Activated naive CD8-positive, alpha-beta T cell treated with anti-CD3 and anti-CD28 coated beads for 36 hours (primary cell): ENCODE measurements at regions not wholly inside any gene's neighbourhood (a gene's known extent, or its start where the extent isn't known, plus 50 kb on each side); places are given as distances from the start of the nearest gene placed in this dataset.
A peak's percentile ranks its signal among the peaks of the same experiment; 100 is the strongest.

ENCODE experiments used
- DNase-seq: peaks from one replicate; pipeline ENCODE4 v3.0.0; 2021
- H3K27ac Mint-ChIP-seq: one replicate; pipeline ENCODE4 v1.8.0; 2022; ENCODE audit warnings: mild to moderate bottlenecking, moderate library complexity, mixed read lengths
- H3K27me3 Mint-ChIP-seq: one replicate; pipeline ENCODE4 v1.8.0; 2022; ENCODE audit warnings: mild to moderate bottlenecking, mixed read lengths
- H3K36me3 Mint-ChIP-seq: one replicate; pipeline ENCODE4 v1.8.0; 2021; ENCODE audit warnings: mild to moderate bottlenecking, mixed read lengths
- H3K4me1 Mint-ChIP-seq: one replicate; pipeline ENCODE4 v1.8.0; 2021; ENCODE audit warnings: mixed read lengths
- H3K4me3 Mint-ChIP-seq: one replicate; pipeline ENCODE4 v1.8.0; 2022; ENCODE audit warnings: mild to moderate bottlenecking, moderate library complexity, mixed read lengths
- H3K9me3 Mint-ChIP-seq: one replicate; pipeline ENCODE4 v1.8.0; 2022; ENCODE audit warnings: mixed read lengths

- no peak overlapping the region for H3K27ac Mint-ChIP-seq
Measured at GRCh38 chrX:79300856-79301255, 66.3 kb downstream of the ITM2A start.

GRCh38 chrX:79290596-79290995 lies 76.5 kb downstream of the ITM2A start:
- Mint-ChIP-seq H3K4me1 (peaks cover 8% of the 10 kb centered on the region), H3K36me3 (peaks cover 11% of the 10 kb centered on the region), H3K27ac (no peak overlapping the region), H3K9me3 (peaks cover 7% of the 10 kb centered on the region), H3K4me3 (no peak overlapping the region), H3K27me3 (no peaks in the 10 kb centered on the region)
- DNase-seq: no peak

More at GRCh38 chrX:79300856-79301255, 66.3 kb downstream of the ITM2A start:
- no peaks in the 10 kb centered on the region for H3K4me1 Mint-ChIP-seq
- DNase-seq: no peak
- peaks cover 2% of the 10 kb centered on the region for H3K36me3 Mint-ChIP-seq
- peaks cover 3% of the 10 kb centered on the region for H3K9me3 Mint-ChIP-seq
- no peaks in the 10 kb centered on the region for H3K27me3 Mint-ChIP-seq
- H3K4me3 Mint-ChIP-seq: no peak overlapping the region

- Mint-ChIP-seq H3K36me3 (peaks cover 8% of the 10 kb centered on the region), H3K4me3 (no peak overlapping the region), H3K4me1 (peaks cover 8% of the 10 kb centered on the region), H3K27me3 (no peaks in the 10 kb centered on the region), H3K9me3 (peaks cover 3% of the 10 kb centered on the region), H3K27ac (no peak overlapping the region)
- DNase-seq: no peak
Measured at GRCh38 chrX:79288733-79289132, 78.4 kb downstream of the ITM2A start.

GRCh38 chrX:79287724-79288123 lies 79.4 kb downstream of the ITM2A start:
- Mint-ChIP-seq H3K27me3 (no peaks in the 10 kb centered on the region), H3K9me3 (peaks cover 3% of the 10 kb centered on the region), H3K4me3 (no peak overlapping the region), H3K4me1 (peaks cover 8% of the 10 kb centered on the region), H3K36me3 (peaks cover 8% of the 10 kb centered on the region), H3K27ac (no peak overlapping the region)
- no peak for DNase-seq

GRCh38 chrX:79281775-79282174 lies 85.4 kb downstream of the ITM2A start:
- Mint-ChIP-seq H3K36me3 (peaks cover 23% of the 10 kb centered on the region), H3K27ac (no peak overlapping the region), H3K27me3 (no peaks in the 10 kb centered on the region), H3K4me1 (no peaks in the 10 kb centered on the region), H3K9me3 (peaks cover 10% of the 10 kb centered on the region), H3K4me3 (no peak overlapping the region)
- DNase-seq: no peak

- Mint-ChIP-seq H3K9me3 (no peaks in the 10 kb centered on the region), H3K36me3 (peaks cover 13% of the 10 kb centered on the region), H3K27ac (peak overlapping the region; percentile 58), H3K4me1 (peaks cover 39% of the 10 kb centered on the region), H3K4me3 (no peak overlapping the region), H3K27me3 (no peaks in the 10 kb centered on the region)
- DNase-seq: peak; percentile 69
Measured at GRCh38 chrX:79270401-79270800, 96.7 kb downstream of the ITM2A start.

- Mint-ChIP-seq H3K9me3 (no peaks in the 10 kb centered on the region), H3K36me3 (peaks cover 13% of the 10 kb centered on the region), H3K27ac (no peak overlapping the region), H3K27me3 (no peaks in the 10 kb centered on the region), H3K4me1 (peaks cover 42% of the 10 kb centered on the region), H3K4me3 (no peak overlapping the region)
- DNase-seq: no peak
Measured at GRCh38 chrX:79268788-79269187, 98.3 kb downstream of the ITM2A start.

GRCh38 chrX:79266702-79267101 lies 100.4 kb downstream of the ITM2A start:
- Mint-ChIP-seq H3K27ac (peak overlapping the region; percentile 75), H3K9me3 (no peaks in the 10 kb centered on the region), H3K36me3 (peaks cover 19% of the 10 kb centered on the region), H3K4me1 (peaks cover 54% of the 10 kb centered on the region), H3K4me3 (no peak overlapping the region), H3K27me3 (no peaks in the 10 kb centered on the region)
- DNase-seq: no peak

GRCh38 chrX:79263550-79263949 lies 103.6 kb downstream of the ITM2A start:
- no peak for DNase-seq
- Mint-ChIP-seq H3K27me3 (no peaks in the 10 kb centered on the region), H3K9me3 (no peaks in the 10 kb centered on the region), H3K27ac (peak overlapping the region; percentile 77), H3K4me3 (peak overlapping the region; percentile 59), H3K4me1 (peaks cover 65% of the 10 kb centered on the region), H3K36me3 (peaks cover 12% of the 10 kb centered on the region)

- Mint-ChIP-seq H3K4me3 (peak overlapping the region; percentile 45), H3K27ac (peak overlapping the region; percentile 93), H3K4me1 (peaks cover 70% of the 10 kb centered on the region), H3K36me3 (peaks cover 38% of the 10 kb centered on the region), H3K9me3 (peaks cover 8% of the 10 kb centered on the region), H3K27me3 (no peaks in the 10 kb centered on the region)
- peak; percentile 46 for DNase-seq
Measured at GRCh38 chrX:79259073-79259689, 108.0 kb downstream of the ITM2A start.

GRCh38 chrX:79243691-79244090 lies 99.2 kb downstream of the GPR174 start:
- no peak for DNase-seq
- Mint-ChIP-seq H3K36me3 (peaks cover 52% of the 10 kb centered on the region), H3K27ac (no peak overlapping the region), H3K4me1 (peaks cover 21% of the 10 kb centered on the region), H3K9me3 (peaks cover 14% of the 10 kb centered on the region), H3K27me3 (no peaks in the 10 kb centered on the region), H3K4me3 (no peak overlapping the region)

GRCh38 chrX:79235899-79236298 lies 91.4 kb downstream of the GPR174 start:
- Mint-ChIP-seq H3K27me3 (no peaks in the 10 kb centered on the region), H3K4me3 (peak overlapping the region; percentile 14), H3K27ac (peak overlapping the region; percentile 93), H3K4me1 (peaks cover 29% of the 10 kb centered on the region), H3K9me3 (peaks cover 17% of the 10 kb centered on the region), H3K36me3 (peaks cover 71% of the 10 kb centered on the region)
- no peak for DNase-seq

GRCh38 chrX:79231662-79232061 lies 87.2 kb downstream of the GPR174 start:
- Mint-ChIP-seq H3K27ac (peak overlapping the region; percentile 81), H3K36me3 (peaks cover 47% of the 10 kb centered on the region), H3K9me3 (peaks cover 9% of the 10 kb centered on the region), H3K4me3 (no peak overlapping the region), H3K27me3 (no peaks in the 10 kb centered on the region), H3K4me1 (peaks cover 37% of the 10 kb centered on the region)
- no peak for DNase-seq
